Thyroid gland (tissue), 4 donors: ENCODE measurements at regions not wholly inside any gene's neighbourhood (a gene's known extent, or its start where the extent isn't known, plus 50 kb on each side); places are given as distances from the start of the nearest gene placed in this dataset.

ENCODE experiments used
- CTCF ChIP-seq, 6 experiments: fragments of 200-600 bp in 3 of 6; fragments of 450-650 bp in 3 of 6; sonication (generic) in 3 of 6; IDR thresholded peaks; one replicate each; pipeline ENCODE4 v1.5.1; 2016 to 2019; ENCODE audit warnings: antibody characterized with exemption in 6 of 6, mild to moderate bottlenecking in 2 of 6, inconsistent platforms in 1 of 6, moderate library complexity in 1 of 6
- POLR2A ChIP-seq, 2 donors: fragments of 450-650 bp; IDR thresholded peaks; one replicate each; pipeline ENCODE4 v1.6.1; 2017; ENCODE audit warnings: antibody characterized with exemption in 2 of 2, mild to moderate bottlenecking in 2 of 2, moderate library complexity in 1 of 2

DNA sequence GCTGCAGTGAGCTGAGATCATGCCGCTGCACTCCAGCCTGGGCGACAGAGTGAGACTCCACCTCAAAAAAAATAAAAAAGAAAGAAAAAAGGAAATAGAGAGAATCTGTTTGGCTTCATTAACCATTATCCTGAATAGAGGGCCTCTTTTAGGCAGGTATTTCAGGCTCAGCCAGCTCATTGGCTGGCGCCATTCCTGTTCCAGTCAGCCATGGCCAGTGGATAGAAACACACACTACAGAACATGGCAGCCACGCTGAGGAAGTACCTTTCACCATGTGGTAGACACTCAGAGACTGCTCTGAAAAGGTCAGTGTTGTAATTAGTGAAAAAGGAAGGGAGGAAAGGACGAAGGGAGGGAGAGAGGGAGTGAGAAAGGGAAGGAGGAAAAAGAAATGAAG, 340.0 kb upstream of the ACTBL2 start:
- TF ChIP-seq CTCF (IDR thresholded peaks at IDR 0.05), result no peak
- no peak for TF ChIP-seq POLR2A (IDR thresholded peaks at IDR 0.05)
